HEK293 (cell line): ENCODE measurements at regions not wholly inside any gene's neighbourhood (a gene's known extent, or its start where the extent isn't known, plus 50 kb on each side); places are given as distances from the start of the nearest gene placed in this dataset.

Source experiments
- BCL11A ChIP-seq: fragments of 450-650 bp; formaldehyde crosslinking; IDR thresholded peaks from 2 replicates; pipeline ENCODE4 v1.5.1; 2016; ENCODE audit warnings: low read depth, missing biosample characterization, missing genetic modification characterization
- ZBTB21 ChIP-seq: fragments of 450-650 bp; formaldehyde crosslinking; IDR thresholded peaks from 2 replicates; pipeline ENCODE4 v1.5.1; 2017; ENCODE audit warnings: missing biosample characterization, missing genetic modification characterization
- ZNF112 ChIP-seq: fragments of 450-650 bp; formaldehyde crosslinking; IDR thresholded peaks from 2 replicates; pipeline ENCODE4 v1.5.0; 2017; ENCODE audit warnings: missing biosample characterization, missing genetic modification characterization
- ZNF530 ChIP-seq: fragments of 450-650 bp; formaldehyde crosslinking; IDR thresholded peaks from 2 replicates; pipeline ENCODE4 v1.5.1; 2016; ENCODE audit warnings: low read depth, missing biosample characterization, missing genetic modification characterization
- ZNF585B ChIP-seq: fragments of 450-650 bp; formaldehyde crosslinking; IDR thresholded peaks from 2 replicates; pipeline ENCODE4 v1.5.1; 2016; ENCODE audit warnings: missing biosample characterization, missing genetic modification characterization
- ZNF596 ChIP-seq: fragments of 450-650 bp; IDR thresholded peaks from 2 replicates; pipeline ENCODE4 v1.5.0; 2018; ENCODE audit warnings: missing biosample characterization, mild to moderate bottlenecking, missing genetic modification characterization, moderate library complexity
- ZNF707 ChIP-seq: fragments of 450-650 bp; formaldehyde crosslinking; IDR thresholded peaks from 2 replicates; pipeline ENCODE4 v1.5.1; 2016; ENCODE audit warnings: missing biosample characterization, missing genetic modification characterization
- TF ChIP-seq, protein P1 (sequence below): fragments of 450-650 bp; formaldehyde crosslinking; IDR thresholded peaks from 2 replicates; pipeline ENCODE4 v1.5.1; 2016; ENCODE audit warnings: missing biosample characterization, missing genetic modification characterization, borderline replicate concordance
- TF ChIP-seq, protein P2 (sequence below): fragments of 450-650 bp; formaldehyde crosslinking; IDR thresholded peaks from 2 replicates; pipeline ENCODE4 v1.5.1; 2016; ENCODE audit warnings: missing biosample characterization, missing genetic modification characterization
- TF ChIP-seq, protein P3 (sequence below): IDR thresholded peaks from 2 replicates; pipeline ENCODE4 v1.6.1; 2011; ENCODE audit warnings: mild to moderate bottlenecking, low read depth, low read length, borderline replicate concordance

DNA sequence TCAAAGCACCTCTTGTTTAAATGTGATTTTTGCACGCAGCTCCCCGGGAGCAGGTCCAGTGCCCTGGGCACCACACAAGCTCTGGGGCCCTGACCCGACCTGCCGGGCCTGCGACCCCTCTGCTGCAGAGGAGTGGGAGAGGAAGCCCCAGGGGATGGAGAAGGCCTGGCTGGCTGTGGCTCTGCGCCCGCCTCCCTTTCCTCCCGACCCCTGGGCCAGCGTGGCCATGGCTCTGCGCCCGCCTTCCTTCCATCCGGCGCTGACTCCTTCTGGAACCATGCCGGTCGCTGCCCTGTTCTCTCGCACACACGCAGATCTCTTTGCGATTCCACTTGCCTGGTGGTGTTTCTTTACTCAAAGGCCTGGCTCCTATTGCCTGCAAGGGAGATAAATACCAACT lies 166.5 kb upstream of the SALL3 start:
- TF ChIP-seq, protein P1, sequence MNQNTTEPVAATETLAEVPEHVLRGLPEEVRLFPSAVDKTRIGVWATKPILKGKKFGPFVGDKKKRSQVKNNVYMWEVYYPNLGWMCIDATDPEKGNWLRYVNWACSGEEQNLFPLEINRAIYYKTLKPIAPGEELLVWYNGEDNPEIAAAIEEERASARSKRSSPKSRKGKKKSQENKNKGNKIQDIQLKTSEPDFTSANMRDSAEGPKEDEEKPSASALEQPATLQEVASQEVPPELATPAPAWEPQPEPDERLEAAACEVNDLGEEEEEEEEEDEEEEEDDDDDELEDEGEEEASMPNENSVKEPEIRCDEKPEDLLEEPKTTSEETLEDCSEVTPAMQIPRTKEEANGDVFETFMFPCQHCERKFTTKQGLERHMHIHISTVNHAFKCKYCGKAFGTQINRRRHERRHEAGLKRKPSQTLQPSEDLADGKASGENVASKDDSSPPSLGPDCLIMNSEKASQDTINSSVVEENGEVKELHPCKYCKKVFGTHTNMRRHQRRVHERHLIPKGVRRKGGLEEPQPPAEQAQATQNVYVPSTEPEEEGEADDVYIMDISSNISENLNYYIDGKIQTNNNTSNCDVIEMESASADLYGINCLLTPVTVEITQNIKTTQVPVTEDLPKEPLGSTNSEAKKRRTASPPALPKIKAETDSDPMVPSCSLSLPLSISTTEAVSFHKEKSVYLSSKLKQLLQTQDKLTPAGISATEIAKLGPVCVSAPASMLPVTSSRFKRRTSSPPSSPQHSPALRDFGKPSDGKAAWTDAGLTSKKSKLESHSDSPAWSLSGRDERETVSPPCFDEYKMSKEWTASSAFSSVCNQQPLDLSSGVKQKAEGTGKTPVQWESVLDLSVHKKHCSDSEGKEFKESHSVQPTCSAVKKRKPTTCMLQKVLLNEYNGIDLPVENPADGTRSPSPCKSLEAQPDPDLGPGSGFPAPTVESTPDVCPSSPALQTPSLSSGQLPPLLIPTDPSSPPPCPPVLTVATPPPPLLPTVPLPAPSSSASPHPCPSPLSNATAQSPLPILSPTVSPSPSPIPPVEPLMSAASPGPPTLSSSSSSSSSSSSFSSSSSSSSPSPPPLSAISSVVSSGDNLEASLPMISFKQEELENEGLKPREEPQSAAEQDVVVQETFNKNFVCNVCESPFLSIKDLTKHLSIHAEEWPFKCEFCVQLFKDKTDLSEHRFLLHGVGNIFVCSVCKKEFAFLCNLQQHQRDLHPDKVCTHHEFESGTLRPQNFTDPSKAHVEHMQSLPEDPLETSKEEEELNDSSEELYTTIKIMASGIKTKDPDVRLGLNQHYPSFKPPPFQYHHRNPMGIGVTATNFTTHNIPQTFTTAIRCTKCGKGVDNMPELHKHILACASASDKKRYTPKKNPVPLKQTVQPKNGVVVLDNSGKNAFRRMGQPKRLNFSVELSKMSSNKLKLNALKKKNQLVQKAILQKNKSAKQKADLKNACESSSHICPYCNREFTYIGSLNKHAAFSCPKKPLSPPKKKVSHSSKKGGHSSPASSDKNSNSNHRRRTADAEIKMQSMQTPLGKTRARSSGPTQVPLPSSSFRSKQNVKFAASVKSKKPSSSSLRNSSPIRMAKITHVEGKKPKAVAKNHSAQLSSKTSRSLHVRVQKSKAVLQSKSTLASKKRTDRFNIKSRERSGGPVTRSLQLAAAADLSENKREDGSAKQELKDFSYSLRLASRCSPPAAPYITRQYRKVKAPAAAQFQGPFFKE (tag by site-specific recombination), result no peak
- no peak for TF ChIP-seq BCL11A (tag by site-specific recombination)
- TF ChIP-seq, protein P2, sequence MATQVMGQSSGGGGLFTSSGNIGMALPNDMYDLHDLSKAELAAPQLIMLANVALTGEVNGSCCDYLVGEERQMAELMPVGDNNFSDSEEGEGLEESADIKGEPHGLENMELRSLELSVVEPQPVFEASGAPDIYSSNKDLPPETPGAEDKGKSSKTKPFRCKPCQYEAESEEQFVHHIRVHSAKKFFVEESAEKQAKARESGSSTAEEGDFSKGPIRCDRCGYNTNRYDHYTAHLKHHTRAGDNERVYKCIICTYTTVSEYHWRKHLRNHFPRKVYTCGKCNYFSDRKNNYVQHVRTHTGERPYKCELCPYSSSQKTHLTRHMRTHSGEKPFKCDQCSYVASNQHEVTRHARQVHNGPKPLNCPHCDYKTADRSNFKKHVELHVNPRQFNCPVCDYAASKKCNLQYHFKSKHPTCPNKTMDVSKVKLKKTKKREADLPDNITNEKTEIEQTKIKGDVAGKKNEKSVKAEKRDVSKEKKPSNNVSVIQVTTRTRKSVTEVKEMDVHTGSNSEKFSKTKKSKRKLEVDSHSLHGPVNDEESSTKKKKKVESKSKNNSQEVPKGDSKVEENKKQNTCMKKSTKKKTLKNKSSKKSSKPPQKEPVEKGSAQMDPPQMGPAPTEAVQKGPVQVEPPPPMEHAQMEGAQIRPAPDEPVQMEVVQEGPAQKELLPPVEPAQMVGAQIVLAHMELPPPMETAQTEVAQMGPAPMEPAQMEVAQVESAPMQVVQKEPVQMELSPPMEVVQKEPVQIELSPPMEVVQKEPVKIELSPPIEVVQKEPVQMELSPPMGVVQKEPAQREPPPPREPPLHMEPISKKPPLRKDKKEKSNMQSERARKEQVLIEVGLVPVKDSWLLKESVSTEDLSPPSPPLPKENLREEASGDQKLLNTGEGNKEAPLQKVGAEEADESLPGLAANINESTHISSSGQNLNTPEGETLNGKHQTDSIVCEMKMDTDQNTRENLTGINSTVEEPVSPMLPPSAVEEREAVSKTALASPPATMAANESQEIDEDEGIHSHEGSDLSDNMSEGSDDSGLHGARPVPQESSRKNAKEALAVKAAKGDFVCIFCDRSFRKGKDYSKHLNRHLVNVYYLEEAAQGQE (tag by site-specific recombination), result no peak
- TF ChIP-seq ZBTB21 (tag by site-specific recombination), result no peak
- no peak for TF ChIP-seq ZNF112 (tag by site-specific recombination)
- no peak for TF ChIP-seq ZNF585B
- TF ChIP-seq ZNF596 (tag by site-specific recombination), result no peak
- no peak for TF ChIP-seq ZNF530 (tag by site-specific recombination)
- TF ChIP-seq ZNF707 (tag by site-specific recombination), result no peak
- TF ChIP-seq, protein P3, sequence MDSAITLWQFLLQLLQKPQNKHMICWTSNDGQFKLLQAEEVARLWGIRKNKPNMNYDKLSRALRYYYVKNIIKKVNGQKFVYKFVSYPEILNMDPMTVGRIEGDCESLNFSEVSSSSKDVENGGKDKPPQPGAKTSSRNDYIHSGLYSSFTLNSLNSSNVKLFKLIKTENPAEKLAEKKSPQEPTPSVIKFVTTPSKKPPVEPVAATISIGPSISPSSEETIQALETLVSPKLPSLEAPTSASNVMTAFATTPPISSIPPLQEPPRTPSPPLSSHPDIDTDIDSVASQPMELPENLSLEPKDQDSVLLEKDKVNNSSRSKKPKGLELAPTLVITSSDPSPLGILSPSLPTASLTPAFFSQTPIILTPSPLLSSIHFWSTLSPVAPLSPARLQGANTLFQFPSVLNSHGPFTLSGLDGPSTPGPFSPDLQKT, result no peak
